Activated CD8-positive, alpha-beta T cell treated with anti-CD3 and anti-CD28 coated beads for 36 hours (primary cell): ENCODE measurements at regions not wholly inside any gene's neighbourhood (a gene's known extent, or its start where the extent isn't known, plus 50 kb on each side); places are given as distances from the start of the nearest gene placed in this dataset.

Experiments used
- ATAC-seq: fragments of 200-7000 bp; cut with Tn5 transposase; one replicate; pipeline ENCODE4 v1.10.0; 2021; ENCODE audit warnings: mild to moderate bottlenecking, moderate library complexity
- CTCF ChIA-PET: fragments of 350-600 bp; sonication (Branson Sonifier 250); formaldehyde crosslinking; loops from one replicate; lab custom pipeline; 2021; ENCODE audit warnings: antibody characterized with exemption; lab: Charles Lee
- POLR2A ChIA-PET: fragments of 350-600 bp; sonication (Branson Sonifier 250); formaldehyde crosslinking; loops from one replicate; lab custom pipeline; 2021; ENCODE audit warnings: antibody characterized with exemption; lab: Charles Lee
- DNase-seq: peaks from one replicate; pipeline ENCODE4 v3.0.0-alpha.2; 2020
- H3K27ac Mint-ChIP-seq: one replicate; pipeline ENCODE4 v1.8.0; 2021; ENCODE audit warnings: mild to moderate bottlenecking, mixed read lengths
- H3K27me3 Mint-ChIP-seq: one replicate; pipeline ENCODE4 v1.8.0; 2021; ENCODE audit warnings: mixed read lengths
- H3K36me3 Mint-ChIP-seq: one replicate; pipeline ENCODE4 v1.8.0; 2021; ENCODE audit warnings: low read depth, mixed read lengths
- H3K4me1 Mint-ChIP-seq: one replicate; pipeline ENCODE4 v1.8.0; 2021; ENCODE audit warnings: low read depth, mixed read lengths
- H3K4me3 Mint-ChIP-seq: one replicate; pipeline ENCODE4 v1.8.0; 2021; ENCODE audit warnings: mild to moderate bottlenecking, moderate library complexity, mixed read lengths
- H3K9me3 Mint-ChIP-seq: one replicate; pipeline ENCODE4 v1.8.0; 2021; ENCODE audit warnings: mixed read lengths
- intact Hi-C: fragments of 100-400 bp; cut with micrococcal nuclease; formaldehyde crosslinking; loops from one replicate; pipeline ENCODE4 v1.10.0; 2022
- TF ChIP-seq, protein P1 (sequence below): fragments of 200-600 bp; IDR thresholded peaks from one replicate; pipeline ENCODE4 v1.8.0; 2022; ENCODE audit warnings: antibody characterized with exemption, mild to moderate bottlenecking

DNA sequence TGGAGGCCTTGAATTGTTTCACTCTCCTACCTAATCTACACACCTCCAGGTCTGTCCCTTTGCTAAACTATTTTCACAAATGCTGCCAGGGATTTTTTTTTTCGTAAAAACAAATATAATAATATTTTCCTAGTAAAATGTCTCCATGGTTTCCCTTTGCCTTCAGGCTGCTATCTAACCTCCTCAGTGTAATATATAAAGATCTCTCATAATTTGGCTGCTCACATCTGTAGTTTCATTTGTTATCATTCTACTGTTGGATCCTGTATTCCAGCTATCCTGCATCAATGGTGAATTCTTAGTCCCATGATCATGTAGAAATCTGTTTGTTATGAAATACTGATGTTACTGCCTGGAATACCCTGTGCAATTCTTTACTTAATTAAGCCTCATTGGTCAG, 211.9 kb upstream of the CHRM2 start:
- TF ChIP-seq, protein P1, sequence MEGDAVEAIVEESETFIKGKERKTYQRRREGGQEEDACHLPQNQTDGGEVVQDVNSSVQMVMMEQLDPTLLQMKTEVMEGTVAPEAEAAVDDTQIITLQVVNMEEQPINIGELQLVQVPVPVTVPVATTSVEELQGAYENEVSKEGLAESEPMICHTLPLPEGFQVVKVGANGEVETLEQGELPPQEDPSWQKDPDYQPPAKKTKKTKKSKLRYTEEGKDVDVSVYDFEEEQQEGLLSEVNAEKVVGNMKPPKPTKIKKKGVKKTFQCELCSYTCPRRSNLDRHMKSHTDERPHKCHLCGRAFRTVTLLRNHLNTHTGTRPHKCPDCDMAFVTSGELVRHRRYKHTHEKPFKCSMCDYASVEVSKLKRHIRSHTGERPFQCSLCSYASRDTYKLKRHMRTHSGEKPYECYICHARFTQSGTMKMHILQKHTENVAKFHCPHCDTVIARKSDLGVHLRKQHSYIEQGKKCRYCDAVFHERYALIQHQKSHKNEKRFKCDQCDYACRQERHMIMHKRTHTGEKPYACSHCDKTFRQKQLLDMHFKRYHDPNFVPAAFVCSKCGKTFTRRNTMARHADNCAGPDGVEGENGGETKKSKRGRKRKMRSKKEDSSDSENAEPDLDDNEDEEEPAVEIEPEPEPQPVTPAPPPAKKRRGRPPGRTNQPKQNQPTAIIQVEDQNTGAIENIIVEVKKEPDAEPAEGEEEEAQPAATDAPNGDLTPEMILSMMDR = no peak
- POLR2A ChIA-PET = interaction anchor here (0.6 kb wide), 1 partner anchor 205 kb away, joined by 3 read pairs; no protein-coding TSS in a partner anchor
- Mint-ChIP-seq H3K4me3 (no peak overlapping the region), H3K9me3 (peaks cover 1% of the 10 kb centered on the region), H3K27me3 (no peaks in the 10 kb centered on the region), H3K4me1 (no peaks in the 10 kb centered on the region), H3K36me3 (no peaks in the 10 kb centered on the region), H3K27ac (no peak overlapping the region)
- intact Hi-C loops = no loop called here
- ATAC-seq (no peak), DNase-seq (no peak)
- CTCF ChIA-PET = no interaction called here

DNA sequence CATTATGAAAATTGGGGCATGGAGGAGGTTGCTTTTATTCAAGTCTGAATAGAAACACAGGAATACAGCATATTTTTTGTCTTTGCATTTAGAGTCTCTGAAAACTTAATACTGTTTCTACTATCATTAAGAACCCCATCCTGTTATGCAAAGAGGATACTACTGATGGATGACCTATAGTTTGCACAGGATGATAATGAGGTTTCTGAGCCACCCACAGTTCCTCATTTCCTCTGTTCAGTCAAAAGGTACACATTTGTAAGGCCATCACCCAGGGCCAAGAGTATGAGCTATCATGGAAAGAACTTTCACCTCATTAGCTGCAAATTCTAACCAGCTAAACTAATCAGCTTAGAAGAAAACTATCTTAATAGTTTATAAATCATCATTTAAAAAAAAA, 213.0 kb upstream of the CHRM2 start:
- Mint-ChIP-seq H3K9me3 (peaks cover 1% of the 10 kb centered on the region), H3K36me3 (no peaks in the 10 kb centered on the region), H3K27me3 (no peaks in the 10 kb centered on the region), H3K4me3 (no peak overlapping the region), H3K27ac (no peak overlapping the region), H3K4me1 (no peaks in the 10 kb centered on the region)
- TF ChIP-seq, protein P1 = no peak
- POLR2A ChIA-PET = no interaction called here
- intact Hi-C loops = no loop called here
- CTCF ChIA-PET = no interaction called here
- ATAC-seq = no peak
- no peak for DNase-seq

GRCh38 chr7:136654406-136654805, 214.0 kb upstream of the CHRM2 start:
- Mint-ChIP-seq H3K4me3 (no peak overlapping the region), H3K27me3 (no peaks in the 10 kb centered on the region), H3K9me3 (no peaks in the 10 kb centered on the region), H3K27ac (no peak overlapping the region), H3K4me1 (no peaks in the 10 kb centered on the region), H3K36me3 (no peaks in the 10 kb centered on the region)
- TF ChIP-seq, protein P1 = no peak
- ATAC-seq = no peak
- DNase-seq = no peak
- POLR2A ChIA-PET = no interaction called here
- CTCF ChIA-PET = no interaction called here
- intact Hi-C loops = no loop called here

GRCh38 chr7:136652635-136653370, 215.6 kb upstream of the CHRM2 start:
- Mint-ChIP-seq H3K4me1 (no peaks in the 10 kb centered on the region), H3K27me3 (no peaks in the 10 kb centered on the region), H3K27ac (no peak overlapping the region), H3K9me3 (peaks cover 1% of the 10 kb centered on the region), H3K36me3 (no peaks in the 10 kb centered on the region), H3K4me3 (no peak overlapping the region)
- ChIA-PET CTCF (no interaction called here), POLR2A (no interaction called here)
- intact Hi-C loops = no loop called here
- ATAC-seq (no peak), DNase-seq (no peak)
- TF ChIP-seq, protein P1 = no peak

DNA sequence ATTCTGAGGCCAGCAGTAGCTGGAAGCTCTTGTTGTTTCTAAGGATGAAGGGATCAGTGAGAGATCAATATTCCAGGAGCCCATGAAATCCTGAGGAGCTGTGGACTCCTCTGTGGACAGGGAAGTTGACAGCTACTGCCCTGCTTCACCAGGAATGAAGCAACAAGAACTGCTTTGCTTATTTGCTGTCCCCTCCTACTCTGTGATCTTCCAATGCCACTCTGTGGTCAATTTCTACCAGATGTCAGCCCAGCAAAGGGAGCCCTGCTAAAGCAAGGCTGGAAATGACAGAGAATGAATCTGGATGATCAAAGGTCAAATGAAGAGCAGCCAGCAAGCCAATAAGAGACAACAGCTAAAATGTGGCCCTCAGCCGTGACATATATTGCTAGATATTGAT, 227.5 kb upstream of the CHRM2 start:
- ATAC-seq = no peak
- Mint-ChIP-seq H3K27me3 (no peaks in the 10 kb centered on the region), H3K4me3 (no peak overlapping the region), H3K36me3 (no peaks in the 10 kb centered on the region), H3K27ac (no peak overlapping the region), H3K9me3 (peaks cover 7% of the 10 kb centered on the region), H3K4me1 (no peaks in the 10 kb centered on the region)
- intact Hi-C loops = no loop called here
- DNase-seq = no peak
- TF ChIP-seq, protein P1 = no peak
- ChIA-PET CTCF (no interaction called here), POLR2A (no interaction called here)
